Transverse colon (tissue), 4 donors: ENCODE measurements at regions not wholly inside any gene's neighbourhood (a gene's known extent, or its start where the extent isn't known, plus 50 kb on each side); places are given as distances from the start of the nearest gene placed in this dataset.

Experiments used
- CTCF ChIP-seq, 5 experiments: fragments of 200-600 bp in 3 of 5; fragments of 450-650 bp in 2 of 5; sonication (generic) in 3 of 5; IDR thresholded peaks; 1 replicate in 2 of 5; 2 replicates in 3 of 5; pipeline ENCODE4 v1.5.1; 2016 to 2017; ENCODE audit warnings: antibody characterized with exemption in 5 of 5, inconsistent platforms in 3 of 5, mild to moderate bottlenecking in 2 of 5, moderate library complexity in 1 of 5
- POLR2AphosphoS5 ChIP-seq, 3 donors: sonication (generic); formaldehyde crosslinking; IDR thresholded peaks; one replicate each; pipeline ENCODE4 v1.6.1; 2016; ENCODE audit warnings: antibody characterized with exemption in 3 of 3

GRCh38 chr3:178472941-178473340 is 63.3 kb upstream of the KCNMB2 start:
- TF ChIP-seq POLR2AphosphoS5 (IDR thresholded peaks at IDR 0.05) (no peak), CTCF (IDR thresholded peaks at IDR 0.05) (no peak)
